ENCODE measurements at regions not wholly inside any gene's neighbourhood (a gene's known extent, or its start where the extent isn't known, plus 50 kb on each side); places are given as distances from the start of the nearest gene placed in this dataset.

GRCh38 chr9:73537561-73537960, 385.9 kb downstream of the ANXA1 start:
- H3K9me3 ChIP-seq (replicated peaks; ENCODE audit: control insufficient read depth, insufficient read depth, low read length): no peaks in the 10 kb centered on the region
- H3K4me2 ChIP-seq (ENCODE audit: insufficient read depth, low read length): no peak overlapping the region
- H3K4me3 ChIP-seq (replicated peaks in 1 of 3; ENCODE audit: insufficient read depth in 1 of 3, low read depth in 1 of 3, low read length in 3 of 3): no peak overlapping the region
- DNase-seq (ENCODE audit: low read depth, low spot score) (no peak), FAIRE-seq (no peak)
- H3K9me1 ChIP-seq (replicated peaks; ENCODE audit: control insufficient read depth, extremely low read depth, insufficient read depth, low read length): no peaks in the 10 kb centered on the region
- dilution Hi-C loops (cut with MboI; ENCODE audit: extremely low pct_ligation_motif_present, low sequenced_read_pairs): no loop called here
- CTCF ChIA-PET: no interaction called here
- no peaks in the 10 kb centered on the region for H3K27me3 ChIP-seq (ENCODE audit: control insufficient read depth in 2 of 2, insufficient read depth in 2 of 2, low read length in 2 of 2)
- POLR2A ChIA-PET: no interaction called here
- TF ChIP-seq GATA2 (IDR thresholded peaks at IDR 0.05; ENCODE audit: insufficient read depth, insufficient read length, low read depth, low read length) (no peak), MYC (IDR thresholded peaks at IDR 0.05; ENCODE audit: low read depth, low read length) (no peak), MAX (IDR thresholded peaks at IDR 0.05; ENCODE audit: insufficient read depth, insufficient read length) (no peak), JUN (IDR thresholded peaks at IDR 0.05; ENCODE audit: borderline replicate concordance, insufficient read depth, insufficient read length, low read depth) (no peak)
- no peak overlapping the region for H2AFZ ChIP-seq (ENCODE audit: low read depth, low read length)
- H3K27ac ChIP-seq (ENCODE audit: insufficient read depth, low read depth, low read length): no peak overlapping the region
- BruUV-seq (replicated peaks): no TSS peak
- intact Hi-C loops (cut with micrococcal nuclease): no loop called here
- no peaks in the 10 kb centered on the region for H4K20me1 ChIP-seq (replicated peaks; ENCODE audit: control insufficient read depth, extremely low read depth, insufficient read depth, low read length)
- no peaks in the 10 kb centered on the region for H3K36me3 ChIP-seq (ENCODE audit: control insufficient read depth in 2 of 2, extremely low read depth in 1 of 2, insufficient read depth in 2 of 2, low read length in 2 of 2)
- no peak overlapping the region for H3K9ac ChIP-seq (replicated peaks; ENCODE audit: extremely low read depth, insufficient read depth, low read length)
- no peaks in the 10 kb centered on the region for H3K79me2 ChIP-seq (ENCODE audit: control insufficient read depth, insufficient read depth, low read length)
- H3K4me1 ChIP-seq (ENCODE audit: control insufficient read depth, extremely low read depth, insufficient read depth, low read length): no peaks in the 10 kb centered on the region

DNA sequence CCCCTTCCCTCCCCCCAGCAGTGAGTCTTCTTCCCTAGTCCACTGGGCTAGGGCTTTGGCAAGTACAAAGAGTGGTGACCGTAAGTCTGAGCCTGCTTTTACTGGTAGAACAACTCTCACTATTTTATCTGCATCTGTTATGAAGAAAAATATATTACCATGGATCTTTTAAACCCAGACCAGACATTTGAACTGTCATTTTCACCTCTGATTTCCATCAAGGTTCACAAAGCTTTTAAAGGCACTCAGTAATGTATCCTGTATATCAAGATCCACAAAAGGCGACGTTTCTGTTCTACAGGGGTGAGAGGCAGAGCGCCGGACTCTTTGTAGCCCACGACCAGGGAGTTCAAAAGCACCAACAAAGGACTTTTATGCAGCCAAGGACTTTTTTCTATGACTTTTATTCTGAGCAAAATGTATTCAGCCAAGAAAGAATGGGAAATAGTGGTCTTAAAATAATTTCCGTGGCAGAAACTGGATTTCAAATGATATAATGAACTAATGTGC, 388.3 kb downstream of the ANXA1 start:
- no peak overlapping the region for H2AFZ ChIP-seq (ENCODE audit: low read depth, low read length)
- H4K20me1 ChIP-seq (replicated peaks; ENCODE audit: control insufficient read depth, extremely low read depth, insufficient read depth, low read length): no peaks in the 10 kb centered on the region
- FAIRE-seq: no peak
- H3K27ac ChIP-seq (ENCODE audit: insufficient read depth, low read depth, low read length): no peak overlapping the region
- H3K9ac ChIP-seq (replicated peaks; ENCODE audit: extremely low read depth, insufficient read depth, low read length): no peak overlapping the region
- H3K9me3 ChIP-seq (replicated peaks; ENCODE audit: control insufficient read depth, insufficient read depth, low read length): no peaks in the 10 kb centered on the region
- H3K27me3 ChIP-seq (ENCODE audit: control insufficient read depth in 2 of 2, insufficient read depth in 2 of 2, low read length in 2 of 2): no peaks in the 10 kb centered on the region
- dilution Hi-C loops (cut with MboI; ENCODE audit: extremely low pct_ligation_motif_present, low sequenced_read_pairs): no loop called here
- BruUV-seq (replicated peaks): no TSS peak
- intact Hi-C loops (cut with micrococcal nuclease): no loop called here
- ChIA-PET CTCF (no interaction called here), POLR2A (no interaction called here)
- no peak for TF ChIP-seq JUN (IDR thresholded peaks at IDR 0.05; ENCODE audit: borderline replicate concordance, insufficient read depth, insufficient read length, low read depth)
- no peak for TF ChIP-seq EZH2 (IDR thresholded peaks at IDR 0.05; ENCODE audit: borderline replicate concordance, low read depth, low read length, severe bottlenecking)
- no peak for TF ChIP-seq POLR2A (IDR thresholded peaks at IDR 0.05; ENCODE audit: low read depth, low read length)
- no peak for TF ChIP-seq MYC (IDR thresholded peaks at IDR 0.05; ENCODE audit: low read depth, low read length)
- no peak for TF ChIP-seq GATA2 (IDR thresholded peaks at IDR 0.05; ENCODE audit: insufficient read depth, insufficient read length, low read depth, low read length)
- TF ChIP-seq CTCF (IDR thresholded peaks at IDR 0.05; ENCODE audit: extremely low read depth in 1 of 2, insufficient read depth in 1 of 2, low read depth in 1 of 2, low read length in 2 of 2): no peak
- TF ChIP-seq POLR2AphosphoS5 (IDR thresholded peaks at IDR 0.05; ENCODE audit: insufficient read depth, low read depth, low read length): no peak
- no peak for TF ChIP-seq MAX (IDR thresholded peaks at IDR 0.05; ENCODE audit: insufficient read depth, insufficient read length)
- TF ChIP-seq FOS (IDR thresholded peaks at IDR 0.05; ENCODE audit: borderline replicate concordance, insufficient read depth, low read length): no peak
- no peak overlapping the region for H3K4me2 ChIP-seq (ENCODE audit: insufficient read depth, low read length)
- H3K79me2 ChIP-seq (ENCODE audit: control insufficient read depth, insufficient read depth, low read length): no peaks in the 10 kb centered on the region
- H3K4me1 ChIP-seq (ENCODE audit: control insufficient read depth, extremely low read depth, insufficient read depth, low read length): no peaks in the 10 kb centered on the region
- no peaks in the 10 kb centered on the region for H3K36me3 ChIP-seq (ENCODE audit: control insufficient read depth in 2 of 2, extremely low read depth in 1 of 2, insufficient read depth in 2 of 2, low read length in 2 of 2)
- no peak for DNase-seq (ENCODE audit: low read depth, low spot score)
- no peak overlapping the region for H3K4me3 ChIP-seq (replicated peaks in 1 of 3; ENCODE audit: insufficient read depth in 1 of 3, low read depth in 1 of 3, low read length in 3 of 3)
- no peaks in the 10 kb centered on the region for H3K9me1 ChIP-seq (replicated peaks; ENCODE audit: control insufficient read depth, extremely low read depth, insufficient read depth, low read length)

Measured in endothelial cell of umbilical vein (primary cell).